Endothelial cell of umbilical vein (primary cell): ENCODE measurements at regions not wholly inside any gene's neighbourhood (a gene's known extent, or its start where the extent isn't known, plus 50 kb on each side); places are given as distances from the start of the nearest gene placed in this dataset.

Experiments used
- BruUV-seq: library from RNA; stranded (reverse); fragments of 400-500 nt; replicated peaks from 2 replicates; lab custom pipeline; 2021; lab: Mats Ljungman, UMichigan
- CTCF ChIA-PET: fragments of 300-600, 350-600 bp; sonication (Branson Sonifier 250); formaldehyde crosslinking; loops from one replicate; lab custom pipeline; 2021; ENCODE audit warnings: antibody characterized with exemption, inconsistent platforms; lab: Charles Lee
- POLR2A ChIA-PET: fragments of 300-600, 350-600 bp; sonication (Branson Sonifier 250); formaldehyde crosslinking; loops from one replicate; lab custom pipeline; 2021; ENCODE audit warnings: antibody characterized with exemption, inconsistent platforms; lab: Charles Lee
- DNase-seq: peaks from one replicate; pipeline ENCODE4 v3.0.0-alpha.2; 2011; ENCODE audit warnings: low read depth, low spot score
- FAIRE-seq: peaks from 2 replicates; lab custom pipeline; 2011; peaks lifted over from hg19 to GRCh38; lab: Jason Lieb, UNC
- H2AFZ ChIP-seq: 2 replicates; pipeline ENCODE4 v1.6.0; 2012; ENCODE audit warnings: low read depth, low read length, control low read depth, inconsistent platforms
- H3K27ac ChIP-seq: 2 replicates; pipeline ENCODE4 v1.5.1; 2011; ENCODE audit warnings: low read depth, mild to moderate bottlenecking, control low read depth, low read length, moderate library complexity; ENCODE audit not compliant: insufficient read depth
- H3K27me3 ChIP-seq, 2 experiments: 2 replicates each; pipeline versions ENCODE4 v1.6.0 to v1.6.1; 2011; ENCODE audit warnings: low read length in 2 of 2, mixed read lengths in 1 of 2; ENCODE audit not compliant: control insufficient read depth in 2 of 2, insufficient read depth in 2 of 2
- H3K36me3 ChIP-seq, 2 experiments: 2 replicates in 1 of 2; 3 replicates in 1 of 2; pipeline ENCODE4 v1.5.1; 2011; ENCODE audit warnings: low read length in 2 of 2, mild to moderate bottlenecking in 1 of 2, moderate library complexity in 1 of 2; ENCODE audit not compliant: control insufficient read depth in 2 of 2, insufficient read depth in 2 of 2; ENCODE audit errors: extremely low read depth in 1 of 2
- H3K4me1 ChIP-seq: 3 replicates; pipeline ENCODE4 v1.5.1; 2011; ENCODE audit warnings: mild to moderate bottlenecking, low read length; ENCODE audit not compliant: control insufficient read depth, insufficient read depth; ENCODE audit errors: extremely low read depth
- H3K4me2 ChIP-seq: 2 replicates; pipeline ENCODE4 v1.6.1; 2011; ENCODE audit warnings: low read length, control low read depth, mixed read lengths; ENCODE audit not compliant: insufficient read depth
- H3K4me3 ChIP-seq, 3 experiments: fragments of 200-600 bp in 1 of 3; sonication (generic), shearing (Covaris generic) in 1 of 3; replicated peaks in 1 of 3; 2 replicates each; pipeline ENCODE4 v1.5.1; 2011 to 2016; ENCODE audit warnings: control low read depth in 3 of 3, low read length in 3 of 3, mild to moderate bottlenecking in 2 of 3, inconsistent platforms in 1 of 3, low read depth in 1 of 3, moderate library complexity in 1 of 3; ENCODE audit not compliant: insufficient read depth in 1 of 3
- H3K79me2 ChIP-seq: 2 replicates; pipeline ENCODE4 v1.6.0; 2012; ENCODE audit warnings: low read length, inconsistent platforms; ENCODE audit not compliant: control insufficient read depth, insufficient read depth
- H3K9ac ChIP-seq: replicated peaks from 2 replicates; pipeline ENCODE3; 2011; ENCODE audit warnings: low read length, control low read depth; ENCODE audit not compliant: insufficient read depth; ENCODE audit errors: extremely low read depth
- H3K9me1 ChIP-seq: replicated peaks from 3 replicates; pipeline ENCODE4 v1.6.0; 2011; ENCODE audit warnings: mild to moderate bottlenecking, low read length; ENCODE audit not compliant: control insufficient read depth, insufficient read depth; ENCODE audit errors: extremely low read depth
- H3K9me3 ChIP-seq: replicated peaks from 2 replicates; pipeline ENCODE4 v1.5.1; 2012; ENCODE audit warnings: low read length, inconsistent platforms; ENCODE audit not compliant: control insufficient read depth, insufficient read depth
- H4K20me1 ChIP-seq: replicated peaks from 2 replicates; pipeline ENCODE3; 2011; ENCODE audit warnings: mild to moderate bottlenecking, low read length; ENCODE audit not compliant: control insufficient read depth, insufficient read depth; ENCODE audit errors: extremely low read depth
- CTCF ChIP-seq, 2 donors: IDR thresholded peaks; 1 replicate in 1 of 2; 2 replicates in 1 of 2; pipeline ENCODE4 v1.5.1; 2011; ENCODE audit warnings: low read length in 2 of 2, mild to moderate bottlenecking in 2 of 2, moderate library complexity in 2 of 2, control low read depth in 1 of 2, inconsistent platforms in 1 of 2, low read depth in 1 of 2; ENCODE audit not compliant: insufficient read depth in 1 of 2; ENCODE audit errors: extremely low read depth in 1 of 2
- EZH2 ChIP-seq: IDR thresholded peaks from 2 replicates; pipeline ENCODE4 v1.6.1; 2012; ENCODE audit warnings: borderline replicate concordance, low read depth, mild to moderate bottlenecking, moderate library complexity, low read length, inconsistent platforms; ENCODE audit not compliant: severe bottlenecking
- FOS ChIP-seq: IDR thresholded peaks from 2 replicates; pipeline ENCODE4 v1.6.1; 2011; ENCODE audit warnings: mild to moderate bottlenecking, low read length, moderate library complexity, borderline replicate concordance; ENCODE audit not compliant: insufficient read depth
- GATA2 ChIP-seq: IDR thresholded peaks from 2 replicates; pipeline ENCODE4 v1.7.0; 2011; ENCODE audit warnings: low read depth, mild to moderate bottlenecking, moderate library complexity, mixed read lengths, low read length; ENCODE audit not compliant: insufficient read length, insufficient read depth
- JUN ChIP-seq: IDR thresholded peaks from 2 replicates; pipeline ENCODE4 v1.6.1; 2011; ENCODE audit warnings: borderline replicate concordance, low read depth; ENCODE audit not compliant: insufficient read length, insufficient read depth
- MYC ChIP-seq: IDR thresholded peaks from one replicate; pipeline ENCODE4 v1.6.1; 2011; ENCODE audit warnings: mild to moderate bottlenecking, low read depth, low read length
- POLR2A ChIP-seq: IDR thresholded peaks from 2 replicates; pipeline ENCODE4 v1.6.1; 2012; ENCODE audit warnings: low read depth, mild to moderate bottlenecking, control low read depth, low read length
- POLR2AphosphoS5 ChIP-seq: IDR thresholded peaks from 2 replicates; pipeline ENCODE4 v1.6.1; 2012; ENCODE audit warnings: low read depth, mild to moderate bottlenecking, control low read depth, low read length, moderate library complexity; ENCODE audit not compliant: insufficient read depth
- dilution Hi-C: fragments of 300-500 bp; cut with MboI; formaldehyde crosslinking; loops from one replicate; pipeline ENCODE4 v1.15.0; 2019; ENCODE audit warnings: low sequenced_read_pairs; ENCODE audit not compliant: extremely low pct_ligation_motif_present
- intact Hi-C: fragments of 100-400 bp; cut with micrococcal nuclease; formaldehyde crosslinking; loops from one replicate; pipeline ENCODE4 v1.10.0; 2022
- TF ChIP-seq, protein P1 (sequence below): IDR thresholded peaks from 2 replicates; pipeline ENCODE4 v1.6.1; 2011; ENCODE audit not compliant: insufficient read depth, insufficient read length

- ChIA-PET POLR2A (no interaction called here), CTCF (no interaction called here)
- H3K27me3 ChIP-seq: no peaks in the 10 kb centered on the region
- H3K4me1 ChIP-seq: no peaks in the 10 kb centered on the region
- TF ChIP-seq POLR2A (no peak), POLR2AphosphoS5 (no peak), EZH2 (no peak), FOS (no peak), GATA2 (no peak)
- TF ChIP-seq, protein P1, sequence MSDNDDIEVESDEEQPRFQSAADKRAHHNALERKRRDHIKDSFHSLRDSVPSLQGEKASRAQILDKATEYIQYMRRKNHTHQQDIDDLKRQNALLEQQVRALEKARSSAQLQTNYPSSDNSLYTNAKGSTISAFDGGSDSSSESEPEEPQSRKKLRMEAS: no peak
- no peak for DNase-seq
- H3K36me3 ChIP-seq: no peaks in the 10 kb centered on the region
- no peaks in the 10 kb centered on the region for H3K79me2 ChIP-seq
- no peak overlapping the region for H3K9ac ChIP-seq
- no peak for FAIRE-seq
- no peaks in the 10 kb centered on the region for H3K9me1 ChIP-seq
- dilution Hi-C loops: no loop called here
- no peak overlapping the region for H3K4me3 ChIP-seq
- H3K4me2 ChIP-seq: no peak overlapping the region
- H2AFZ ChIP-seq: no peak overlapping the region
- no peaks in the 10 kb centered on the region for H3K9me3 ChIP-seq
- intact Hi-C loops: no loop called here
- no peak overlapping the region for H3K27ac ChIP-seq
- H4K20me1 ChIP-seq: no peaks in the 10 kb centered on the region
- no TSS peak for BruUV-seq
Observed at GRCh38 chr6:79408256-79408974, 128.8 kb downstream of the LCA5 start.

DNA sequence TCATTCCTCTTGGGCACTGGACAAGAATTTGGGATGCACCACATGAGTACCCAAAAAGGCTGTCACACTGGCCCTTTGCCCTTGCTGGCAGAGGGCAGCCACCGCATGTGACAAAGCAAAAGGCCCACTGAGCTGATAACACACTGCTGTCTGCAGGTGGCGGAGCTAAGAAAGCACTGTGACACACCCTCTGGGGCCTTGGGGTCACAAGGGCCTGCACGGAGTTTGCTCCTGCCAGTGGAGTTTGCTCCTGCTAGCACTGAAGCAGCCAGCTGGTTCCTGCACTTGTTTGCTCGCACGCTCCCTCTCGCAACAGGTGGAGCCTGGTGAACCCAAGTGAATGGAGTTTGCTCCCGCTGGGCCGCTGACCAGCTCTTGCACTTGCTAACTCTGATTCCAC, 132.6 kb downstream of the LCA5 start:
- DNase-seq: no peak
- H3K4me3 ChIP-seq: no peak overlapping the region
- no peaks in the 10 kb centered on the region for H4K20me1 ChIP-seq
- H3K79me2 ChIP-seq: no peaks in the 10 kb centered on the region
- H3K9me3 ChIP-seq: no peaks in the 10 kb centered on the region
- H3K27ac ChIP-seq: no peak overlapping the region
- no peaks in the 10 kb centered on the region for H3K9me1 ChIP-seq
- CTCF ChIA-PET: no interaction called here
- no peak overlapping the region for H2AFZ ChIP-seq
- dilution Hi-C loops: no loop called here
- no peaks in the 10 kb centered on the region for H3K36me3 ChIP-seq
- no TSS peak for BruUV-seq
- no peak for FAIRE-seq
- no peaks in the 10 kb centered on the region for H3K27me3 ChIP-seq
- no peaks in the 10 kb centered on the region for H3K4me1 ChIP-seq
- POLR2A ChIA-PET: no interaction called here
- no peak for TF ChIP-seq CTCF (IDR thresholded peaks at IDR 0.05; ENCODE audit: extremely low read depth in 1 of 2, insufficient read depth in 1 of 2, low read depth in 1 of 2, low read length in 2 of 2)
- TF ChIP-seq GATA2: no peak
- no peak for TF ChIP-seq POLR2AphosphoS5
- no peak for TF ChIP-seq MYC
- no peak for TF ChIP-seq EZH2
- TF ChIP-seq FOS: no peak
- no peak for TF ChIP-seq JUN
- no peak overlapping the region for H3K9ac ChIP-seq
- intact Hi-C loops: no loop called here
- H3K4me2 ChIP-seq: no peak overlapping the region
